H1 (cell line): ENCODE measurements at regions not wholly inside any gene's neighbourhood (a gene's known extent, or its start where the extent isn't known, plus 50 kb on each side); places are given as distances from the start of the nearest gene placed in this dataset.

Experiments
- CTCF ChIA-PET: fragments of 300-600 bp; sonication (Branson Sonifier 250); formaldehyde crosslinking; loops from one replicate; lab custom pipeline; 2021; ENCODE audit not compliant: partially characterized antibody; lab: Charles Lee
- POLR2A ChIA-PET: fragments of 300-600 bp; sonication (Branson Sonifier 250); formaldehyde crosslinking; loops from one replicate; lab custom pipeline; 2021; ENCODE audit warnings: inconsistent platforms; ENCODE audit not compliant: partially characterized antibody; lab: Charles Lee
- DNase-seq, 2 experiments: peaks; one replicate each; pipeline versions ENCODE4 v3.0.0 to v3.0.0-alpha.2; 2010 to 2022; ENCODE audit warnings: low spot score in 2 of 2, low read depth in 1 of 2, mixed read lengths in 1 of 2
- FAIRE-seq: peaks from 2 replicates; lab custom pipeline; 2011; peaks lifted over from hg19 to GRCh38; lab: Jason Lieb, UNC
- H2AFZ ChIP-seq: 2 replicates; pipeline ENCODE4 v1.8.1; 2012; ENCODE audit warnings: low read length, inconsistent platforms
- H2AK5ac ChIP-seq: 2 replicates; pipeline ENCODE4 v1.6.1; 2013; ENCODE audit warnings: low read depth, low read length
- H2BK120ac ChIP-seq: replicated peaks from 2 replicates; pipeline ENCODE3; 2013; ENCODE audit warnings: low read depth, low read length, inconsistent platforms
- H2BK12ac ChIP-seq: 2 replicates; pipeline ENCODE4 v1.6.1; 2013; ENCODE audit warnings: low read depth, low read length
- H2BK15ac ChIP-seq: 2 replicates; pipeline ENCODE4 v1.6.1; 2013; ENCODE audit warnings: low read length
- H2BK20ac ChIP-seq: 2 replicates; pipeline ENCODE4 v1.6.1; 2013; ENCODE audit warnings: low read length
- H2BK5ac ChIP-seq: 2 replicates; pipeline ENCODE4 v1.6.1; 2013; ENCODE audit warnings: low read depth, low read length
- H3K14ac ChIP-seq: 2 replicates; pipeline ENCODE4 v1.6.1; 2013; ENCODE audit warnings: inconsistent platforms; ENCODE audit not compliant: insufficient read length
- H3K18ac ChIP-seq: 2 replicates; pipeline ENCODE4 v1.6.1; 2013; ENCODE audit warnings: low read length; ENCODE audit errors: extremely low read depth
- H3K23ac ChIP-seq: 2 replicates; pipeline ENCODE4 v1.6.1; 2013; ENCODE audit warnings: inconsistent platforms; ENCODE audit not compliant: insufficient read length
- H3K23me2 ChIP-seq: 2 replicates; pipeline ENCODE4 v1.6.1; 2013; ENCODE audit warnings: low read depth, low read length
- H3K27ac ChIP-seq: 2 replicates; pipeline ENCODE4 v1.6.1; 2011; ENCODE audit warnings: low read depth, low read length, inconsistent platforms
- H3K27me3 ChIP-seq, 4 experiments: replicated peaks in 1 of 4; 1 replicate in 1 of 4; 2 replicates in 3 of 4; pipeline versions ENCODE4 v1.6.1 to v1.8.1; 2011 to 2013; ENCODE audit warnings: low read length in 3 of 4, mild to moderate bottlenecking in 3 of 4, inconsistent platforms in 2 of 4, mixed read lengths in 2 of 4, moderate library complexity in 1 of 4; ENCODE audit not compliant: control insufficient read depth in 3 of 4, insufficient read depth in 3 of 4; ENCODE audit errors: extremely low read depth in 1 of 4
- H3K36me3 ChIP-seq, 4 experiments: 2 replicates each; pipeline versions ENCODE4 v1.6.1 to v1.8.1; 2011 to 2013; ENCODE audit warnings: mild to moderate bottlenecking in 4 of 4, low read length in 3 of 4, moderate library complexity in 2 of 4, control low read depth in 1 of 4, inconsistent platforms in 1 of 4; ENCODE audit not compliant: insufficient read depth in 4 of 4, control insufficient read depth in 2 of 4
- H3K4ac ChIP-seq: replicated peaks from 2 replicates; pipeline ENCODE3; 2013; ENCODE audit warnings: low read length, low read depth, mixed read lengths, inconsistent platforms; ENCODE audit not compliant: insufficient read length
- H3K4me1 ChIP-seq, 4 experiments: replicated peaks in 1 of 4; 1 replicate in 1 of 4; 2 replicates in 3 of 4; pipeline versions ENCODE4 v1.6.1 to v1.8.1; 2011 to 2013; ENCODE audit warnings: low read length in 3 of 4, inconsistent platforms in 2 of 4, mixed read lengths in 1 of 4; ENCODE audit not compliant: insufficient read depth in 4 of 4, control insufficient read depth in 3 of 4
- H3K4me2 ChIP-seq, 2 experiments: 2 replicates each; pipeline versions ENCODE4 v1.6.1 to v1.8.1; 2011 to 2013; ENCODE audit warnings: low read depth in 2 of 2, low read length in 2 of 2, control low read depth in 1 of 2, inconsistent platforms in 1 of 2, mild to moderate bottlenecking in 1 of 2; ENCODE audit not compliant: insufficient read depth in 1 of 2
- H3K4me3 ChIP-seq, 4 experiments: fragments of 200-600, 300-600 bp in 1 of 4; sonication (generic), shearing (Covaris generic), sonication (Bioruptor Twin) in 1 of 4; 2 replicates each; pipeline versions ENCODE4 v1.5.1 to v1.8.1; 2011 to 2016; ENCODE audit warnings: low read length in 4 of 4, low read depth in 3 of 4, control low read depth in 2 of 4, inconsistent platforms in 2 of 4, mild to moderate bottlenecking in 2 of 4, mixed read lengths in 1 of 4, moderate library complexity in 1 of 4; ENCODE audit not compliant: insufficient read depth in 2 of 4; ENCODE audit errors: extremely low read depth in 1 of 4
- H3K56ac ChIP-seq: replicated peaks from 2 replicates; pipeline ENCODE3; 2013; ENCODE audit warnings: low read depth, mild to moderate bottlenecking, mixed read lengths, low read length, inconsistent platforms; ENCODE audit not compliant: insufficient read length
- H3K79me1 ChIP-seq: 2 replicates; pipeline ENCODE4 v1.6.1; 2013; ENCODE audit warnings: low read depth, low read length, control low read depth
- H3K79me2 ChIP-seq, 2 experiments: 2 replicates each; pipeline versions ENCODE4 v1.6.1 to v1.8.1; 2012 to 2013; ENCODE audit warnings: low read length in 2 of 2, mild to moderate bottlenecking in 2 of 2, inconsistent platforms in 1 of 2; ENCODE audit not compliant: insufficient read depth in 2 of 2, control insufficient read depth in 1 of 2
- H3K9ac ChIP-seq, 4 experiments: replicated peaks in 1 of 4; 1 replicate in 1 of 4; 2 replicates in 3 of 4; pipeline versions ENCODE4 v1.6.1 to v1.8.1; 2011 to 2013; ENCODE audit warnings: low read depth in 3 of 4, low read length in 3 of 4, control low read depth in 2 of 4, mild to moderate bottlenecking in 2 of 4, moderate library complexity in 2 of 4, inconsistent platforms in 1 of 4; ENCODE audit errors: extremely low read depth in 1 of 4
- H3K9me3 ChIP-seq, 2 experiments: 2 replicates each; pipeline versions ENCODE4 v1.6.1 to v1.8.1; 2012 to 2013; ENCODE audit warnings: mild to moderate bottlenecking in 2 of 2, moderate library complexity in 2 of 2, control low read depth in 1 of 2, inconsistent platforms in 1 of 2, low read depth in 1 of 2, low read length in 1 of 2, mixed read lengths in 1 of 2; ENCODE audit not compliant: insufficient read depth in 2 of 2
- H4K20me1 ChIP-seq, 2 experiments: replicated peaks in 1 of 2; 2 replicates each; pipeline versions ENCODE3 to v1.8.1; 2011 to 2013; ENCODE audit warnings: inconsistent platforms in 2 of 2, low read length in 2 of 2, mild to moderate bottlenecking in 1 of 2; ENCODE audit not compliant: insufficient read depth in 2 of 2, control insufficient read depth in 1 of 2
- H4K5ac ChIP-seq: 2 replicates; pipeline ENCODE4 v1.6.1; 2013; ENCODE audit warnings: low read length, low read depth, mixed read lengths, inconsistent platforms; ENCODE audit not compliant: insufficient read length
- H4K8ac ChIP-seq: 2 replicates; pipeline ENCODE4 v1.8.0; 2013; ENCODE audit warnings: mild to moderate bottlenecking, moderate library complexity, low read length, inconsistent platforms; ENCODE audit not compliant: insufficient read depth; ENCODE audit errors: extremely low read depth
- H4K91ac ChIP-seq: replicated peaks from 2 replicates; pipeline ENCODE3; 2013; ENCODE audit warnings: low read length, mixed read lengths, inconsistent platforms; ENCODE audit not compliant: insufficient read length
- BACH1 ChIP-seq: IDR thresholded peaks from 2 replicates; pipeline ENCODE4 v1.6.1; 2012; ENCODE audit warnings: low read length, improper control_type of control experiment
- SP2 ChIP-seq: IDR thresholded peaks from 2 replicates; pipeline ENCODE4 v1.6.1; 2012; ENCODE audit warnings: mild to moderate bottlenecking, low read length, inconsistent platforms
- WGBS, 2 experiments: shearing (Covaris generic) in 1 of 2; methylation state at CpG; one replicate each; pipeline versions ENCODE4 v1.1.6 to v1.1.7; 2013 to 2015; ENCODE audit warnings: low lambda C conversion rate in 2 of 2, mixed read lengths in 2 of 2, inconsistent platforms in 1 of 2, low coverage in 1 of 2, missing lambda C conversion rate in 1 of 2; ENCODE audit not compliant: insufficient replicate concordance in 2 of 2, insufficient coverage in 1 of 2, insufficient read length in 1 of 2; ENCODE audit errors: extremely low coverage in 1 of 2, missing lambda C conversion rate in 1 of 2; 5-methylcytosine and 5-hydroxymethylcytosine counted together

- Histone ChIP-seq H3K36me3 (no peaks in the 10 kb centered on the region), H3K56ac (no peak overlapping the region), H2BK5ac (no peak overlapping the region), H3K27ac (no peak overlapping the region), H3K14ac (no peak overlapping the region), H2BK120ac (no peak overlapping the region), H3K4me3 (no peak overlapping the region), H4K20me1 (no peaks in the 10 kb centered on the region), H2AFZ (no peak overlapping the region), H3K4me1 (peaks cover 0 to 2% (median 0%) of the 10 kb centered on the region in 4 experiments; a peak in 1 of 7 replicates), H3K23me2 (no peaks in the 10 kb centered on the region), H4K8ac (no peak overlapping the region), H3K79me1 (no peaks in the 10 kb centered on the region), H3K18ac (no peak overlapping the region), H3K27me3 (no peaks in the 10 kb centered on the region), H3K79me2 (no peaks in the 10 kb centered on the region), H3K9ac (no peak overlapping the region), H4K91ac (no peak overlapping the region), H3K4ac (no peak overlapping the region), H2BK12ac (no peak overlapping the region), H3K23ac (no peak overlapping the region), H3K9me3 (no peaks in the 10 kb centered on the region), H2BK20ac (no peak overlapping the region), H4K5ac (no peak overlapping the region), H3K4me2 (no peak overlapping the region), H2BK15ac (no peak overlapping the region), H2AK5ac (no peak overlapping the region)
- ChIA-PET CTCF (no interaction called here), POLR2A (no interaction called here)
- no peak for TF ChIP-seq BACH1
- no peak for TF ChIP-seq SP2
- no peak for FAIRE-seq
- DNase-seq, result no peak
- WGBS, 2 experiments, result 83% methylated on average over 6 of the region's 6 CpGs; no CpG with 5 or more reads in 1 of the 2 experiments
Observed at GRCh38 chr4:151968643-151969042, 207.8 kb upstream of the GATB start.
